Astrocyte (in vitro differentiated cells and primary cell): ENCODE measurements at regions not wholly inside any gene's neighbourhood (a gene's known extent, or its start where the extent isn't known, plus 50 kb on each side); places are given as distances from the start of the nearest gene placed in this dataset.

Experiments
- EZH2 ChIP-seq: IDR thresholded peaks from 2 replicates; pipeline ENCODE4 v1.6.1; 2012; ENCODE audit warnings: mild to moderate bottlenecking, low read length, inconsistent platforms; ENCODE audit not compliant: insufficient read depth
- TF ChIP-seq, protein P1 (sequence below): IDR thresholded peaks from 2 replicates; pipeline ENCODE4 v1.5.1; 2011; ENCODE audit warnings: low read depth, mild to moderate bottlenecking, inconsistent platforms, low read length, moderate library complexity; ENCODE audit not compliant: insufficient read depth

DNA sequence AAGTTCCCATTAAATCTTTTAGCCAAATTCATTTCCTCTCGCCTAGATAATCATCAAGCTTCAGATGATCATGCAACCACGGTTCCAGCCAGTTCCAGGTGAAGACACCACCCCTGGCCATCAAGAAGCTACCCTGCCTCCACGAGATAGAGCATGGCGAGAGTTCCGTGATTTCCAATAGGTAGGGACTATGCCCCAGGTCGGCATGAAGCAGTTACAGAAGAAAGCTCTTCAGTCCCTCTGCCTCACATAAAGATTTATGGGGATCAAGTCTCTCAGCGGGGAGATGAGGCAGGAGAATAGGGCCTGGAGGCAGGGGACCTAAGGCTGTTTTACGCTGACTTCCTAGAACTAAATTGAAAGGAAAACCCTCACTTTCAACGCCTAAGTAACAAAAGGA is 183.9 kb downstream of the OR13H1 start:
- TF ChIP-seq, protein P1, sequence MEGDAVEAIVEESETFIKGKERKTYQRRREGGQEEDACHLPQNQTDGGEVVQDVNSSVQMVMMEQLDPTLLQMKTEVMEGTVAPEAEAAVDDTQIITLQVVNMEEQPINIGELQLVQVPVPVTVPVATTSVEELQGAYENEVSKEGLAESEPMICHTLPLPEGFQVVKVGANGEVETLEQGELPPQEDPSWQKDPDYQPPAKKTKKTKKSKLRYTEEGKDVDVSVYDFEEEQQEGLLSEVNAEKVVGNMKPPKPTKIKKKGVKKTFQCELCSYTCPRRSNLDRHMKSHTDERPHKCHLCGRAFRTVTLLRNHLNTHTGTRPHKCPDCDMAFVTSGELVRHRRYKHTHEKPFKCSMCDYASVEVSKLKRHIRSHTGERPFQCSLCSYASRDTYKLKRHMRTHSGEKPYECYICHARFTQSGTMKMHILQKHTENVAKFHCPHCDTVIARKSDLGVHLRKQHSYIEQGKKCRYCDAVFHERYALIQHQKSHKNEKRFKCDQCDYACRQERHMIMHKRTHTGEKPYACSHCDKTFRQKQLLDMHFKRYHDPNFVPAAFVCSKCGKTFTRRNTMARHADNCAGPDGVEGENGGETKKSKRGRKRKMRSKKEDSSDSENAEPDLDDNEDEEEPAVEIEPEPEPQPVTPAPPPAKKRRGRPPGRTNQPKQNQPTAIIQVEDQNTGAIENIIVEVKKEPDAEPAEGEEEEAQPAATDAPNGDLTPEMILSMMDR = no peak
- no peak for TF ChIP-seq EZH2
